IMR-90 (cell line): ENCODE measurements at regions not wholly inside any gene's neighbourhood (a gene's known extent, or its start where the extent isn't known, plus 50 kb on each side); places are given as distances from the start of the nearest gene placed in this dataset.

Source experiments
- ATAC-seq: fragments of 200-7000 bp; cut with Tn5 transposase; 2 replicates; pipeline ENCODE4 v1.9.1; 2020; ENCODE audit warnings: low read depth, mild to moderate bottlenecking, moderate library complexity
- BruUV-seq: library from RNA; stranded (reverse); fragments of 400-500 nt; replicated peaks from 2 replicates; lab custom pipeline; 2021; lab: Mats Ljungman, UMichigan
- CTCF ChIA-PET: fragments of 300-600 bp; formaldehyde crosslinking; extraction: SDS; loops from one replicate; lab custom pipeline; 2021; ENCODE audit warnings: antibody characterized with exemption; lab: Yijun Ruan, JAX
- POLR2A ChIA-PET: fragments of 300-600 bp; sonication (Branson Sonifier 250); formaldehyde crosslinking; loops from one replicate; lab custom pipeline; 2022; ENCODE audit warnings: antibody characterized with exemption; ENCODE audit not compliant: unreplicated experiment; lab: Charles Lee
- DNase-seq: peaks from one replicate; pipeline ENCODE4 v3.0.0; 2013
- H2AFZ ChIP-seq: replicated peaks from 2 replicates; pipeline ENCODE3; 2013; ENCODE audit warnings: low read length, mild to moderate bottlenecking; ENCODE audit not compliant: poor library complexity
- H2AK5ac ChIP-seq: 2 replicates; pipeline ENCODE4 v1.6.1; 2013; ENCODE audit warnings: low read depth, low read length, inconsistent platforms
- H2AK9ac ChIP-seq: replicated peaks from 2 replicates; pipeline ENCODE3; 2013; ENCODE audit warnings: mild to moderate bottlenecking, low read depth, low read length, moderate library complexity; ENCODE audit not compliant: poor library complexity
- H2BK120ac ChIP-seq: 2 replicates; pipeline ENCODE4 v1.6.1; 2013; ENCODE audit warnings: low read depth, low read length, inconsistent platforms
- H2BK15ac ChIP-seq: 3 replicates; pipeline ENCODE4 v1.6.1; 2013; ENCODE audit warnings: low read depth, low read length, inconsistent platforms
- H2BK20ac ChIP-seq: 2 replicates; pipeline ENCODE4 v1.6.1; 2013; ENCODE audit warnings: low read depth, mild to moderate bottlenecking, inconsistent platforms, low read length, moderate library complexity
- H2BK5ac ChIP-seq: 2 replicates; pipeline ENCODE4 v1.6.1; 2013; ENCODE audit warnings: mild to moderate bottlenecking, low read depth, low read length, inconsistent platforms; ENCODE audit not compliant: poor library complexity, severe bottlenecking
- H3K14ac ChIP-seq: replicated peaks from 2 replicates; pipeline ENCODE4 v1.6.1; 2013; ENCODE audit warnings: low read depth, low read length, inconsistent platforms
- H3K18ac ChIP-seq: 2 replicates; pipeline ENCODE4 v1.6.1; 2013; ENCODE audit warnings: low read depth, low read length, control low read depth
- H3K23ac ChIP-seq: 2 replicates; pipeline ENCODE4 v1.6.1; 2013; ENCODE audit warnings: low read depth, low read length, inconsistent platforms
- H3K27ac ChIP-seq: 2 replicates; pipeline ENCODE4 v1.5.1; 2013; ENCODE audit warnings: mild to moderate bottlenecking, control low read depth, low read length; ENCODE audit not compliant: insufficient read depth
- H3K27me3 ChIP-seq: 2 replicates; pipeline ENCODE4 v1.6.1; 2013; ENCODE audit warnings: low read length; ENCODE audit not compliant: control insufficient read depth, insufficient read depth
- H3K36me3 ChIP-seq: 2 replicates; pipeline ENCODE4 v1.6.1; 2013; ENCODE audit warnings: low read length, mixed read lengths; ENCODE audit not compliant: control insufficient read depth, insufficient read depth
- H3K4ac ChIP-seq: 2 replicates; pipeline ENCODE4 v1.6.1; 2013; ENCODE audit warnings: low read depth, low read length, inconsistent platforms
- H3K4me1 ChIP-seq: 2 replicates; pipeline ENCODE4 v1.6.1; 2013; ENCODE audit warnings: low read length, mixed read lengths; ENCODE audit not compliant: control insufficient read depth, insufficient read depth
- H3K4me2 ChIP-seq: 2 replicates; pipeline ENCODE4 v1.6.1; 2013; ENCODE audit warnings: low read depth, mild to moderate bottlenecking, control low read depth, low read length, moderate library complexity
- H3K4me3 ChIP-seq: 2 replicates; pipeline ENCODE4 v1.5.1; 2013; ENCODE audit warnings: low read depth, mild to moderate bottlenecking, control low read depth, low read length, moderate library complexity; ENCODE audit not compliant: insufficient read depth
- H3K56ac ChIP-seq: 2 replicates; pipeline ENCODE4 v1.6.1; 2013; ENCODE audit warnings: low read length, inconsistent platforms; ENCODE audit not compliant: insufficient read depth; ENCODE audit errors: extremely low read depth
- H3K79me1 ChIP-seq, 2 experiments: 2 replicates each; pipeline ENCODE4 v1.6.1; 2013; ENCODE audit warnings: low read length in 2 of 2, inconsistent platforms in 1 of 2, low read depth in 1 of 2
- H3K9ac ChIP-seq: 2 replicates; pipeline ENCODE4 v1.6.1; 2013; ENCODE audit warnings: low read depth, low read length, control low read depth
- H3K9me1 ChIP-seq: 2 replicates; pipeline ENCODE4 v1.6.1; 2013; ENCODE audit warnings: low read length, inconsistent platforms; ENCODE audit not compliant: insufficient read depth
- H3K9me3 ChIP-seq: 2 replicates; pipeline ENCODE4 v1.6.1; 2013; ENCODE audit warnings: low read length; ENCODE audit not compliant: control insufficient read depth, insufficient read depth
- H4K20me1 ChIP-seq: 2 replicates; pipeline ENCODE4 v1.6.1; 2013; ENCODE audit warnings: low read length, inconsistent platforms; ENCODE audit not compliant: insufficient read depth
- H4K5ac ChIP-seq: 2 replicates; pipeline ENCODE4 v1.6.1; 2013; ENCODE audit warnings: mild to moderate bottlenecking, low read depth, low read length, control low read depth
- H4K8ac ChIP-seq, 2 experiments: 2 replicates each; pipeline ENCODE4 v1.6.1; 2013; ENCODE audit warnings: low read depth in 2 of 2, low read length in 2 of 2, control low read depth in 1 of 2, inconsistent platforms in 1 of 2
- H4K91ac ChIP-seq: 2 replicates; pipeline ENCODE4 v1.6.1; 2013; ENCODE audit warnings: low read depth, low read length, inconsistent platforms; ENCODE audit not compliant: insufficient read depth
- CEBPB ChIP-seq: IDR thresholded peaks from 2 replicates; pipeline ENCODE4 v1.6.1; 2012; ENCODE audit warnings: low read depth, low read length, improper control_type of control experiment
- CHD1 ChIP-seq: IDR thresholded peaks from 2 replicates; pipeline ENCODE4 v1.6.1; 2012; ENCODE audit warnings: low read depth, low read length, improper control_type of control experiment
- FOS ChIP-seq: fragments of 150-350 bp; IDR thresholded peaks from 2 replicates; pipeline ENCODE4 v1.6.1; 2016; ENCODE audit warnings: low read depth, low read length
- MAFK ChIP-seq: IDR thresholded peaks from 2 replicates; pipeline ENCODE4 v1.6.1; 2012; ENCODE audit warnings: low read depth, low read length, improper control_type of control experiment
- MXI1 ChIP-seq: IDR thresholded peaks from 2 replicates; pipeline ENCODE4 v1.6.1; 2012; ENCODE audit warnings: low read depth, mild to moderate bottlenecking, low read length, moderate library complexity, borderline replicate concordance
- NFE2L2 ChIP-seq: fragments of 150-350 bp; IDR thresholded peaks from 2 replicates; pipeline ENCODE4 v1.6.1; 2016; ENCODE audit warnings: low read depth, mild to moderate bottlenecking, low read length
- RAD21 ChIP-seq: IDR thresholded peaks from 2 replicates; pipeline ENCODE4 v1.6.1; 2012; ENCODE audit warnings: low read length, improper control_type of control experiment
- RFX5 ChIP-seq: IDR thresholded peaks from 2 replicates; pipeline ENCODE4 v1.8.0; 2012; ENCODE audit warnings: low read depth, mild to moderate bottlenecking, low read length, moderate library complexity
- SMC3 ChIP-seq: fragments of 150-350 bp; IDR thresholded peaks from 2 replicates; pipeline ENCODE4 v1.6.1; 2016; ENCODE audit warnings: low read depth, mild to moderate bottlenecking, antibody characterized with exemption, low read length, moderate library complexity
- WGBS, 2 experiments: methylation state at CpG; one replicate each; pipeline versions ENCODE4 v1.1.5 to v1.1.7; 2013; ENCODE audit warnings: missing lambda C conversion rate in 2 of 2; ENCODE audit not compliant: insufficient read length in 1 of 2; ENCODE audit errors: extremely low coverage in 2 of 2; 5-methylcytosine and 5-hydroxymethylcytosine counted together
- dilution Hi-C: fragments of 300-500 bp; cut with HindIII; formaldehyde crosslinking; loops from one replicate; pipeline ENCODE4 v1.14.3; 2018; ENCODE audit warnings: low sequenced_read_pairs; ENCODE audit not compliant: unreplicated experiment
- in situ Hi-C: fragments of 300-500 bp; cut with MboI; formaldehyde crosslinking; loops from 3 replicates; pipeline ENCODE4 v1.14.3; 2019; ENCODE audit warnings: low sequenced_read_pairs, inconsistent platforms, mixed read lengths
- intact Hi-C: fragments of 100-400 bp; cut with micrococcal nuclease; formaldehyde crosslinking; loops from 2 replicates; pipeline ENCODE4 v1.10.0; 2022
- TF ChIP-seq, protein P1 (sequence below): conservative IDR thresholded peaks from 2 replicates; pipeline ENCODE4 v1.5.1; 2012; ENCODE audit warnings: mild to moderate bottlenecking, low read depth, low read length, improper control_type of control experiment

DNA sequence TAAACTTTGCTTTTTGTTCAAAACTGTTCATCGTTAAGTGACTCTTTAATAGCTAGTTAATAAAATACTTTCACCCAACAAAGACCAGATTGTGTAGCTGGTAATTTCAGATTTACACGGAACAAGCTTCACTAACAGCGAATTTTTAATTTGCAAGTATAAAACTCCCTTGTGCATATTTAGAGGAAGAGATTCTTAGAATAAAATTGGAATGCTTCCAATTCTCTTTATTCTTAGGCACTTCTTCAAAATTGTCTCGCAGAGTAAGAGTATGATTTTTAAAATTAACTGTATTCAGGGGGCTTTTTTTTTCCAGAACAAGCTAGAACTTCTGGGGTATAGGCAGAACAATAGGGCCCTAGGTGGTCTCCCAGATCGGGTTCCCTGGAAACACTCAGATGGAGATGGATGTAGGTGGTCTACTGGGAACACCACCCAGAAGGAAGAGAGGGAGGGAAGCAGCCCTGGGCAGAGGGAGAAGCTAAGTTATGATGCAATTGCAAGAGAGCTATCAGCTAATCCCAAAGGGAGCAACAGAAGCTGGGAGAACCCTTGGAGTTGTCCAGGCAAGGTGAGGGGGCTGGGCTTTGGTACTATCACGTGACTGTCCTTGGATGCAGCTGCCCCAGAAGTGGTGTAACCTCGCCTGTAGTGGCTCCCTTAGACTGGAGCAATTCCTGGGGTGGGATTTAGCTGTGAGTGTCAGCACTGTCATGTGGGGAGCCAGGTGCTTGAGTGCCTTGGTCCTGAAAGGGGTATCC is 151.7 kb upstream of the ASB18 start:
- TF ChIP-seq CEBPB = no peak
- no peak for TF ChIP-seq MXI1
- TF ChIP-seq FOS = no peak
- TF ChIP-seq, protein P1, sequence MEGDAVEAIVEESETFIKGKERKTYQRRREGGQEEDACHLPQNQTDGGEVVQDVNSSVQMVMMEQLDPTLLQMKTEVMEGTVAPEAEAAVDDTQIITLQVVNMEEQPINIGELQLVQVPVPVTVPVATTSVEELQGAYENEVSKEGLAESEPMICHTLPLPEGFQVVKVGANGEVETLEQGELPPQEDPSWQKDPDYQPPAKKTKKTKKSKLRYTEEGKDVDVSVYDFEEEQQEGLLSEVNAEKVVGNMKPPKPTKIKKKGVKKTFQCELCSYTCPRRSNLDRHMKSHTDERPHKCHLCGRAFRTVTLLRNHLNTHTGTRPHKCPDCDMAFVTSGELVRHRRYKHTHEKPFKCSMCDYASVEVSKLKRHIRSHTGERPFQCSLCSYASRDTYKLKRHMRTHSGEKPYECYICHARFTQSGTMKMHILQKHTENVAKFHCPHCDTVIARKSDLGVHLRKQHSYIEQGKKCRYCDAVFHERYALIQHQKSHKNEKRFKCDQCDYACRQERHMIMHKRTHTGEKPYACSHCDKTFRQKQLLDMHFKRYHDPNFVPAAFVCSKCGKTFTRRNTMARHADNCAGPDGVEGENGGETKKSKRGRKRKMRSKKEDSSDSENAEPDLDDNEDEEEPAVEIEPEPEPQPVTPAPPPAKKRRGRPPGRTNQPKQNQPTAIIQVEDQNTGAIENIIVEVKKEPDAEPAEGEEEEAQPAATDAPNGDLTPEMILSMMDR = no peak
- no peak for TF ChIP-seq CHD1
- TF ChIP-seq SMC3 = no peak
- TF ChIP-seq MAFK = no peak
- no peak for TF ChIP-seq RFX5
- TF ChIP-seq RAD21 = no peak
- no peak for TF ChIP-seq NFE2L2
- no peak overlapping the region for H2BK20ac ChIP-seq
- intact Hi-C loops = no loop called here
- H2AK9ac ChIP-seq = no peak overlapping the region
- dilution Hi-C loops = no loop called here
- H4K8ac ChIP-seq = no peak overlapping the region
- H3K4me2 ChIP-seq = no peak overlapping the region
- no peak overlapping the region for H4K5ac ChIP-seq
- no peak overlapping the region for H2BK15ac ChIP-seq
- H2BK5ac ChIP-seq = no peak overlapping the region
- H3K4ac ChIP-seq = no peak overlapping the region
- no peak overlapping the region for H3K18ac ChIP-seq
- no peak for DNase-seq
- POLR2A ChIA-PET = no interaction called here
- H3K14ac ChIP-seq = no peak overlapping the region
- H2AFZ ChIP-seq = peak overlapping the region; percentile 2
- no peaks in the 10 kb centered on the region for H4K20me1 ChIP-seq
- no peaks in the 10 kb centered on the region for H3K27me3 ChIP-seq
- no peak overlapping the region for H3K23ac ChIP-seq
- no peaks in the 10 kb centered on the region for H3K4me1 ChIP-seq
- no peaks in the 10 kb centered on the region for H3K79me1 ChIP-seq
- CTCF ChIA-PET = interaction anchor here (0.6 to 0.8 kb wide), 3 partner anchors 36 to 156 kb away, joined by 3 to 5 read pairs (median 4); no protein-coding TSS in a partner anchor
- no peaks in the 10 kb centered on the region for H3K36me3 ChIP-seq
- H2BK120ac ChIP-seq = no peak overlapping the region
- in situ Hi-C loops = no loop called here
- peaks cover 4% of the 10 kb centered on the region; the same call in 1 of the 2 replicates for H3K9me3 ChIP-seq
- H3K9me1 ChIP-seq = no peaks in the 10 kb centered on the region
- 0% methylated on average over 1 of the region's 7 CpGs; no CpG with 5 or more reads in 1 of the 2 experiments for WGBS, 2 experiments
- no TSS peak for BruUV-seq
- H4K91ac ChIP-seq = no peak overlapping the region
- no peak overlapping the region for H3K56ac ChIP-seq
- H3K4me3 ChIP-seq = no peak overlapping the region
- no peak overlapping the region for H3K9ac ChIP-seq
- ATAC-seq = no peak
- no peak overlapping the region for H3K27ac ChIP-seq
- no peak overlapping the region for H2AK5ac ChIP-seq
